Activated CD4-positive, alpha-beta T cell treated with anti-CD3 and anti-CD28 coated beads, Interleukin-2, amount 10 ng/mL, durations not matched to agents 24 days and 14 days (primary cell): ENCODE measurements at regions not wholly inside any gene's neighbourhood (a gene's known extent, or its start where the extent isn't known, plus 50 kb on each side); places are given as distances from the start of the nearest gene placed in this dataset.
A peak's percentile ranks its signal among the peaks of the same experiment; 100 is the strongest.

ENCODE experiments used
- DNase-seq: peaks from one replicate; pipeline ENCODE4 v3.0.0; 2022
- H3K27ac Mint-ChIP-seq: one replicate; pipeline ENCODE4 v1.8.0; 2022; ENCODE audit warnings: mild to moderate bottlenecking, mixed read lengths
- H3K27me3 Mint-ChIP-seq: one replicate; pipeline ENCODE4 v1.8.0; 2022; ENCODE audit warnings: mixed read lengths
- H3K36me3 Mint-ChIP-seq: one replicate; pipeline ENCODE4 v1.8.0; 2022; ENCODE audit warnings: low read depth, mild to moderate bottlenecking, mixed read lengths
- H3K4me1 Mint-ChIP-seq: one replicate; pipeline ENCODE4 v1.8.0; 2021; ENCODE audit warnings: mixed read lengths
- H3K4me3 Mint-ChIP-seq: one replicate; pipeline ENCODE4 v1.8.0; 2022; ENCODE audit warnings: mild to moderate bottlenecking, moderate library complexity, mixed read lengths
- H3K9me3 Mint-ChIP-seq: one replicate; pipeline ENCODE4 v1.8.0; 2021; ENCODE audit warnings: mixed read lengths
- intact Hi-C: fragments of 100-400 bp; cut with micrococcal nuclease; formaldehyde crosslinking; loops from one replicate; pipeline ENCODE4 v1.15.1; 2023

GRCh38 chr1:235925016-235925415 is 58.3 kb upstream of the LYST start:
- Mint-ChIP-seq H3K27ac (no peak overlapping the region), H3K4me1 (peaks cover 29% of the 10 kb centered on the region), H3K9me3 (no peaks in the 10 kb centered on the region), H3K27me3 (peaks cover 2% of the 10 kb centered on the region), H3K36me3 (no peaks in the 10 kb centered on the region), H3K4me3 (no peak overlapping the region)
- intact Hi-C loops, result no loop called here
- no peak for DNase-seq

GRCh38 chr1:235923466-235924021 is 56.8 kb upstream of the LYST start:
- H3K9me3 Mint-ChIP-seq, result no peaks in the 10 kb centered on the region
- intact Hi-C loops, result no loop called here
- no peaks in the 10 kb centered on the region for H3K36me3 Mint-ChIP-seq
- H3K27ac Mint-ChIP-seq, result peak overlapping the region; percentile 58
- peaks cover 36% of the 10 kb centered on the region for H3K4me1 Mint-ChIP-seq
- peak overlapping the region; percentile 40 for H3K4me3 Mint-ChIP-seq
- DNase-seq, result peak; percentile 78
- H3K27me3 Mint-ChIP-seq, result peaks cover 2% of the 10 kb centered on the region

- no peak overlapping the region for H3K4me3 Mint-ChIP-seq
- no peak overlapping the region for H3K27ac Mint-ChIP-seq
- no peaks in the 10 kb centered on the region for H3K36me3 Mint-ChIP-seq
- DNase-seq, result no peak
- intact Hi-C loops, result no loop called here
- H3K9me3 Mint-ChIP-seq, result no peaks in the 10 kb centered on the region
- H3K4me1 Mint-ChIP-seq, result peaks cover 46% of the 10 kb centered on the region
- no peaks in the 10 kb centered on the region for H3K27me3 Mint-ChIP-seq
Measured at GRCh38 chr1:235920596-235921375, 54.1 kb upstream of the LYST start.

GRCh38 chr1:235919833-235920441 is 53.2 kb upstream of the LYST start:
- intact Hi-C loops, result no loop called here
- H3K9me3 Mint-ChIP-seq, result no peaks in the 10 kb centered on the region
- no peaks in the 10 kb centered on the region for H3K27me3 Mint-ChIP-seq
- H3K27ac Mint-ChIP-seq, result no peak overlapping the region
- H3K4me1 Mint-ChIP-seq, result peaks cover 46% of the 10 kb centered on the region
- no peaks in the 10 kb centered on the region for H3K36me3 Mint-ChIP-seq
- DNase-seq, result no peak
- no peak overlapping the region for H3K4me3 Mint-ChIP-seq

- intact Hi-C loops, result no loop called here
- H3K27ac Mint-ChIP-seq, result no peak overlapping the region
- no peaks in the 10 kb centered on the region for H3K9me3 Mint-ChIP-seq
- no peaks in the 10 kb centered on the region for H3K27me3 Mint-ChIP-seq
- no peak overlapping the region for H3K4me3 Mint-ChIP-seq
- H3K36me3 Mint-ChIP-seq, result no peaks in the 10 kb centered on the region
- H3K4me1 Mint-ChIP-seq, result peaks cover 42% of the 10 kb centered on the region
- DNase-seq, result no peak
Measured at GRCh38 chr1:235919127-235919832, 52.6 kb upstream of the LYST start.

DNA sequence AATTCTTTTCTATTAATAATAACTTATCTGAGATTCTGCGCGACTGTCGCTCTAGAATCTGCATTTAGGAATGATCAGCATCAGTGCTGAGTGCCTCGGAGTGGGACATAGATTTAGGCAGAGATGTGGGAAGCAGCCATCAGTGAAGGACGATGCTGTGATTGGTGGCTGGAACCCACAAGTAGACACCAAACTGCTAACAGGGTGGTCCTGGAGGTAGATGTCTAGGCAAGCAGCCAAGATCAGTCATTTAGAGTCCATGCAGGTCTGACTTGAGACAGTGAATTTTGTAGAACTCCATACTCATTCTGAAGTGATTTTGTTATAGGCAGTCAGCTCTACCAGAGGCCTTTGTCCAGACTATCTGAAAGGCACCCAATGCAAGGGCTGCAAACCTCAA is 51.8 kb upstream of the LYST start:
- intact Hi-C loops, result no loop called here
- no peak overlapping the region for H3K27ac Mint-ChIP-seq
- peaks cover 34% of the 10 kb centered on the region for H3K4me1 Mint-ChIP-seq
- H3K4me3 Mint-ChIP-seq, result no peak overlapping the region
- no peaks in the 10 kb centered on the region for H3K36me3 Mint-ChIP-seq
- H3K27me3 Mint-ChIP-seq, result no peaks in the 10 kb centered on the region
- H3K9me3 Mint-ChIP-seq, result no peaks in the 10 kb centered on the region
- DNase-seq, result no peak

GRCh38 chr1:235918032-235918431 is 51.3 kb upstream of the LYST start:
- Mint-ChIP-seq H3K36me3 (no peaks in the 10 kb centered on the region), H3K27me3 (no peaks in the 10 kb centered on the region), H3K4me3 (no peak overlapping the region), H3K27ac (no peak overlapping the region), H3K9me3 (no peaks in the 10 kb centered on the region), H3K4me1 (peaks cover 32% of the 10 kb centered on the region)
- intact Hi-C loops, result no loop called here
- no peak for DNase-seq

GRCh38 chr1:235917267-235917811 is 50.6 kb upstream of the LYST start:
- DNase-seq, result peak; percentile 78
- H3K36me3 Mint-ChIP-seq, result no peaks in the 10 kb centered on the region
- H3K4me1 Mint-ChIP-seq, result peaks cover 31% of the 10 kb centered on the region
- H3K4me3 Mint-ChIP-seq, result peak overlapping the region; percentile 39
- intact Hi-C loops, result loop anchor here (1.0 kb wide), 2 partner anchors 29 to 49 kb away; no protein-coding TSS in a partner anchor
- H3K9me3 Mint-ChIP-seq, result no peaks in the 10 kb centered on the region
- peak overlapping the region; percentile 82 for H3K27ac Mint-ChIP-seq
- H3K27me3 Mint-ChIP-seq, result no peaks in the 10 kb centered on the region
